Neural crest cell (in vitro differentiated cells): ENCODE measurements at regions not wholly inside any gene's neighbourhood (a gene's known extent, or its start where the extent isn't known, plus 50 kb on each side); places are given as distances from the start of the nearest gene placed in this dataset.

Experiments used
- DNase-seq: peaks from one replicate; pipeline ENCODE4 v3.0.0; 2021; ENCODE audit warnings: low read depth, mixed read lengths, low spot score
- H3K27ac Mint-ChIP-seq: one replicate; pipeline ENCODE4 v1.8.0; 2021; ENCODE audit warnings: mild to moderate bottlenecking, mixed read lengths; ENCODE audit not compliant: unreplicated experiment
- H3K27me3 Mint-ChIP-seq: 2 replicates; pipeline ENCODE4 v1.8.0; 2021; ENCODE audit warnings: low read depth, mild to moderate bottlenecking, mixed read lengths
- H3K36me3 Mint-ChIP-seq: 2 replicates; pipeline ENCODE4 v1.8.0; 2021; ENCODE audit warnings: low read depth, mild to moderate bottlenecking, mixed read lengths
- H3K4me1 Mint-ChIP-seq: 2 replicates; pipeline ENCODE4 v1.8.0; 2021; ENCODE audit warnings: mixed read lengths
- H3K4me3 Mint-ChIP-seq: one replicate; pipeline ENCODE4 v1.8.0; 2021; ENCODE audit warnings: mild to moderate bottlenecking, mixed read lengths
- H3K9me3 Mint-ChIP-seq: 2 replicates; pipeline ENCODE4 v1.8.0; 2021; ENCODE audit warnings: mixed read lengths
- CTCF ChIP-seq: fragments of 200-600 bp; sonication (generic); conservative IDR thresholded peaks from 2 replicates; pipeline ENCODE4 v1.5.0; 2021; ENCODE audit warnings: antibody characterized with exemption, mild to moderate bottlenecking

GRCh38 chr2:63740020-63740419 is 101.7 kb upstream of the UGP2 start:
- peaks cover 2% of the 10 kb centered on the region for H3K9me3 Mint-ChIP-seq
- peaks cover 5% of the 10 kb centered on the region for H3K4me1 Mint-ChIP-seq
- H3K4me3 Mint-ChIP-seq = no peak overlapping the region
- H3K27ac Mint-ChIP-seq = no peak overlapping the region
- no peak for DNase-seq
- H3K36me3 Mint-ChIP-seq = no peaks in the 10 kb centered on the region
- no peaks in the 10 kb centered on the region for H3K27me3 Mint-ChIP-seq
- no peak for TF ChIP-seq CTCF

- peaks cover 2% of the 10 kb centered on the region for H3K9me3 Mint-ChIP-seq
- no peak for DNase-seq
- no peaks in the 10 kb centered on the region for H3K36me3 Mint-ChIP-seq
- TF ChIP-seq CTCF = no peak
- no peak overlapping the region for H3K4me3 Mint-ChIP-seq
- peaks cover 5% of the 10 kb centered on the region for H3K4me1 Mint-ChIP-seq
- no peak overlapping the region for H3K27ac Mint-ChIP-seq
- H3K27me3 Mint-ChIP-seq = no peaks in the 10 kb centered on the region
Measured at GRCh38 chr2:63740943-63741342, 100.8 kb upstream of the UGP2 start.

GRCh38 chr2:63741884-63742579 is 99.7 kb upstream of the UGP2 start:
- no peak overlapping the region for H3K4me3 Mint-ChIP-seq
- H3K27ac Mint-ChIP-seq = no peak overlapping the region
- no peaks in the 10 kb centered on the region for H3K27me3 Mint-ChIP-seq
- no peaks in the 10 kb centered on the region for H3K36me3 Mint-ChIP-seq
- H3K9me3 Mint-ChIP-seq = peaks cover 2% of the 10 kb centered on the region
- H3K4me1 Mint-ChIP-seq = peaks cover 10% of the 10 kb centered on the region
- no peak for TF ChIP-seq CTCF
- no peak for DNase-seq

- Mint-ChIP-seq H3K27ac (no peak overlapping the region), H3K4me1 (peaks cover 14% of the 10 kb centered on the region), H3K4me3 (no peak overlapping the region), H3K36me3 (no peaks in the 10 kb centered on the region), H3K9me3 (peaks cover 2% of the 10 kb centered on the region), H3K27me3 (no peaks in the 10 kb centered on the region)
- TF ChIP-seq CTCF = no peak
- DNase-seq = no peak
Measured at GRCh38 chr2:63742580-63742976, 99.1 kb upstream of the UGP2 start.

GRCh38 chr2:63743170-63743981 is 98.3 kb upstream of the UGP2 start:
- no peak overlapping the region for H3K4me3 Mint-ChIP-seq

More at GRCh38 chr2:63743170-63743981, 98.3 kb upstream of the UGP2 start:
- DNase-seq = no peak
- TF ChIP-seq CTCF = no peak
- H3K27ac Mint-ChIP-seq = no peak overlapping the region
- H3K4me1 Mint-ChIP-seq = peaks cover 14% of the 10 kb centered on the region
- no peaks in the 10 kb centered on the region for H3K27me3 Mint-ChIP-seq
- no peaks in the 10 kb centered on the region for H3K36me3 Mint-ChIP-seq
- H3K9me3 Mint-ChIP-seq = peaks cover 2% of the 10 kb centered on the region
